Thymus (tissue), 11 donors: ENCODE measurements at regions not wholly inside any gene's neighbourhood (a gene's known extent, or its start where the extent isn't known, plus 50 kb on each side); places are given as distances from the start of the nearest gene placed in this dataset.

Experiments
- DNase-seq, 9 donors: peaks; one replicate each; pipeline ENCODE4 v3.0.0-alpha.2; 2013; ENCODE audit warnings: low spot score in 9 of 9, low read depth in 6 of 9, missing footprints in 1 of 9
- H3K27ac ChIP-seq, 2 donors: one replicate each; pipeline ENCODE4 v1.5.1; 2013; ENCODE audit warnings: control low read depth in 1 of 2, low read depth in 1 of 2, low read length in 1 of 2, mild to moderate bottlenecking in 1 of 2, moderate library complexity in 1 of 2
- H3K27me3 ChIP-seq, 2 donors: one replicate each; pipeline ENCODE4 v1.5.1; 2013; ENCODE audit warnings: low read length in 1 of 2; ENCODE audit not compliant: control insufficient read depth in 2 of 2, insufficient read depth in 1 of 2
- H3K36me3 ChIP-seq, 2 donors: one replicate each; pipeline ENCODE4 v1.5.1; 2013; ENCODE audit warnings: low read length in 1 of 2, mild to moderate bottlenecking in 1 of 2, moderate library complexity in 1 of 2; ENCODE audit not compliant: control insufficient read depth in 2 of 2, insufficient read depth in 2 of 2
- H3K4me1 ChIP-seq, 2 donors: one replicate each; pipeline ENCODE4 v1.5.1; 2013; ENCODE audit warnings: low read length in 2 of 2; ENCODE audit not compliant: control insufficient read depth in 2 of 2, insufficient read depth in 2 of 2
- H3K4me3 ChIP-seq, 2 donors: one replicate each; pipeline ENCODE4 v1.5.1; 2013; ENCODE audit warnings: low read length in 2 of 2, control low read depth in 1 of 2, mild to moderate bottlenecking in 1 of 2
- H3K9me3 ChIP-seq, 2 donors: one replicate each; pipeline ENCODE4 v1.5.1; 2013; ENCODE audit warnings: low read length in 1 of 2, mild to moderate bottlenecking in 1 of 2; ENCODE audit not compliant: control insufficient read depth in 2 of 2, insufficient read depth in 1 of 2
- WGBS: extraction: QIAGEN DNeasy Blood & Tissue Kit; methylation state at CpG from one replicate; pipeline ENCODE4 v1.1.7; 2013; 5-methylcytosine and 5-hydroxymethylcytosine counted together
- donor health status: healthy.

GRCh38 chr15:95085056-95085455 is 853.7 kb downstream of the MCTP2 start:
- Histone ChIP-seq H3K27ac (no peak overlapping the region), H3K9me3 (no peaks in the 10 kb centered on the region), H3K4me1 (no peaks in the 10 kb centered on the region), H3K4me3 (no peak overlapping the region), H3K36me3 (no peaks in the 10 kb centered on the region), H3K27me3 (no peaks in the 10 kb centered on the region)
- 95% methylated on average over 1 of the region's 1 CpG for WGBS
- no peak for DNase-seq

DNA sequence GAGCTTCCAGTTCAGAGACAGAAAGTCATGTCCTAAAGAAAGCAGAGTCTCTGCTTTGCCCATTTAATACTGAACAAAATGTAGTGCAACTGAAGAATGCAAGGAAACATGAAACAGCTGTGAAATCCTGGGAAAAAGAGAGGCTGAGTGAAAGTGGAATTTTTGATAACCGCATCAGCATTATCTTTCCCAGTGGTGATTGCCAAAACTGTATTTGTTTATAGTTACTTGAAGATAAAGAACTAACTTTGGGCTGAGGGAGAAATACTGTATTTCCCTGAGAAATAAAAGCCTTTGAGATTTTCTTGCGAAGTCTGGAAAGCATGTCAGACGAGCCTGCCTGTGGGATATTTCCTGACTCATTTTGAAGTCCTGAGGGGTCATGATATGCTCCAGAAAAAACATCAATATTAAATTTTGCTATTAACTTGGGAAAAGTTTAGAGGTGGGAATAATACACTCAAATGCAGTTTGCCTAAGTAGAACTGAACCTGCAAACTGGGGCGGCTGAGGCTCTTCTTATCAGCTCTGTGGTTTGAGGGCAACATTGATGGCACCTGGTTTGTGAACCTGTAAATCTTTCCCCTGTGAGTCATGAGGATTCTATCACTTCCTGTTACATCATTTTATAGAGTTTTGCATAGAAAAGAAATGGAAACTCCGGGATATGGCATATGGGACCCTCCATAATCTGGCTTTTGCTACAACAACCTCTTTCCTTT is 855.3 kb downstream of the MCTP2 start:
- DNase-seq: no peak
- H3K4me3 ChIP-seq: no peak overlapping the region
- no peak overlapping the region for H3K27ac ChIP-seq
- WGBS: 84% methylated on average over 5 of the region's 5 CpGs
- H3K27me3 ChIP-seq: no peaks in the 10 kb centered on the region
- H3K36me3 ChIP-seq: no peaks in the 10 kb centered on the region
- H3K4me1 ChIP-seq: no peaks in the 10 kb centered on the region
- no peaks in the 10 kb centered on the region for H3K9me3 ChIP-seq

- no peak overlapping the region for H3K27ac ChIP-seq
Measured at GRCh38 chr15:95087253-95087609, 855.9 kb downstream of the MCTP2 start.

DNA sequence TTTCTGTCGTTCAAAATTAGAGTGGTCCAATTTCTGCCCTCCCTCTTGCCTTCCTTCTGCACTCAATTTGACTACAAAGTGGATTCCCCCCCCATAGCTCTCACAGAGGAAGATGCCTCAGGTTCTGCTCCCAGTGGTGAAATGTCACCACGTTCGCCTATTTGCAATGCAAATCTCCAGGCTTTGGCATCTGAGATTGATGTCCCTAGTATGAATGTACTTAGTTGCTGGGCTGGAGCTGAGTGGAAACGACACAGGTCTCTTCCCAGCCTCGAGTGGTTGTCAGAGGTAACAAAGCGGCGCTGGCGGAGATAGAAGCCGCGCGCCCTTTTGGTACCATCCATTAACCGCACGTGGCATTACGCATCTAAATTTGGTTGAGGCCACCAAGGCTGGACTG is 860.1 kb downstream of the MCTP2 start:
- no peaks in the 10 kb centered on the region for H3K9me3 ChIP-seq
- H3K27ac ChIP-seq: no peak overlapping the region
- no peaks in the 10 kb centered on the region for H3K36me3 ChIP-seq
- WGBS: 94% methylated on average over 14 of the region's 14 CpGs
- no peaks in the 10 kb centered on the region for H3K4me1 ChIP-seq
- H3K4me3 ChIP-seq: no peak overlapping the region
- no peak for DNase-seq
- H3K27me3 ChIP-seq: no peaks in the 10 kb centered on the region

More at GRCh38 chr15:95087253-95087609, 855.9 kb downstream of the MCTP2 start:
- Histone ChIP-seq H3K36me3 (no peaks in the 10 kb centered on the region), H3K4me3 (no peak overlapping the region), H3K27me3 (no peaks in the 10 kb centered on the region), H3K9me3 (no peaks in the 10 kb centered on the region), H3K4me1 (no peaks in the 10 kb centered on the region)
- no peak for DNase-seq

- Histone ChIP-seq H3K4me1 (no peaks in the 10 kb centered on the region), H3K4me3 (no peak overlapping the region), H3K27me3 (no peaks in the 10 kb centered on the region), H3K27ac (no peak overlapping the region), H3K36me3 (no peaks in the 10 kb centered on the region), H3K9me3 (no peaks in the 10 kb centered on the region)
- DNase-seq: no peak
Measured at GRCh38 chr15:95095250-95095649, 863.9 kb downstream of the MCTP2 start.

DNA sequence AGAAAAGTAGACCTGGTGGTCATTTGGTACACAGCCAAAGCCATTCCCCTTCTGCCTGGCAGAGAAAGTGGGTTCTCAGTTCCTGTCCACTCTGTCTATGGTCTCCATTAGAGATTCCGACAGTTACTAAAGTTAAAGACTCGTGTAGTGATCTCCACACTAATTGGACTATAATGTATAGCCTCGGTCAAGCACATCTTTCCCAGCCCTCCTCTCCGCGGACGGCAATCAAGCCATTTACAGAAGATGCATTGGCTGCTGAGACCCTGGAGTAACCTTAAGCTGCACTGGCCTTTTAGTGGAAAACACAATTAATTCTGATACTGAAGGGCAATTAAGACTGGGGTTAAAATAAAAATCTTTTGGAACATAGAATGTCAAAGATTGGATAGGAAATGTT is 865.3 kb downstream of the MCTP2 start:
- H3K4me3 ChIP-seq: no peak overlapping the region
- WGBS: 96% methylated on average over 6 of the region's 6 CpGs
- H3K9me3 ChIP-seq: no peaks in the 10 kb centered on the region
- H3K36me3 ChIP-seq: no peaks in the 10 kb centered on the region
- no peaks in the 10 kb centered on the region for H3K27me3 ChIP-seq
- no peaks in the 10 kb centered on the region for H3K4me1 ChIP-seq
- no peak overlapping the region for H3K27ac ChIP-seq
- no peak for DNase-seq

DNA sequence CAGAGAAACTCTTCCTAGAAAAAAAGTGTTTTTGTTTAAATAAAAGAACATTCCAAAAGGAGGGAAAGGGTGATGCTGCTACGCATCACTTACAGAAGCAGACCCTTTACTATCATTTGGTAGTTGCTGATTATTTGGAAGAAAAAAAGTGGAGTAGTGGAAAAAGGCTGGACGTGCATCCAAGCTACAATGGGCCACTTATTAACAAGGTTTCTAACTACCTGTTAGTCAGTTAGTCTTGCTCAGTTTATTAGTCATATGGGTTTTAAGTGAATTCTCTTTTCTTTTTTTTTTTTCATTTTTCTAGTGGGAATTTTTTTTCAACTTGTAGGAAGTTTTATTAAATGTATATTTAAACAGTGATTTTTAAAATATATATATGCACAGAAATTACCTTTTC is 866.0 kb downstream of the MCTP2 start:
- Histone ChIP-seq H3K27me3 (no peaks in the 10 kb centered on the region), H3K4me1 (no peaks in the 10 kb centered on the region), H3K36me3 (no peaks in the 10 kb centered on the region), H3K9me3 (no peaks in the 10 kb centered on the region), H3K27ac (no peak overlapping the region), H3K4me3 (no peak overlapping the region)
- no peak for DNase-seq
- WGBS: 90% methylated on average over 2 of the region's 2 CpGs

- DNase-seq: no peak
- Histone ChIP-seq H3K27ac (no peak overlapping the region), H3K9me3 (no peaks in the 10 kb centered on the region), H3K4me1 (no peaks in the 10 kb centered on the region), H3K27me3 (no peaks in the 10 kb centered on the region), H3K36me3 (no peaks in the 10 kb centered on the region), H3K4me3 (no peak overlapping the region)
- 97% methylated on average over 2 of the region's 2 CpGs for WGBS
Measured at GRCh38 chr15:95105229-95105628, 873.9 kb downstream of the MCTP2 start.

- Histone ChIP-seq H3K9me3 (no peaks in the 10 kb centered on the region), H3K4me3 (no peak overlapping the region), H3K4me1 (no peaks in the 10 kb centered on the region), H3K27me3 (no peaks in the 10 kb centered on the region), H3K36me3 (no peaks in the 10 kb centered on the region), H3K27ac (no peak overlapping the region)
- no peak for DNase-seq
- WGBS: 88% methylated on average over 2 of the region's 2 CpGs
Measured at GRCh38 chr15:95106801-95107200, 875.4 kb downstream of the MCTP2 start.

GRCh38 chr15:95108673-95109072 is 877.3 kb downstream of the MCTP2 start:
- Histone ChIP-seq H3K4me1 (no peaks in the 10 kb centered on the region), H3K27ac (no peak overlapping the region), H3K27me3 (no peaks in the 10 kb centered on the region), H3K36me3 (no peaks in the 10 kb centered on the region), H3K9me3 (no peaks in the 10 kb centered on the region), H3K4me3 (no peak overlapping the region)
- no peak for DNase-seq
- 87% methylated on average over 3 of the region's 3 CpGs for WGBS
